Transverse colon (tissue), 4 donors: ENCODE measurements at regions not wholly inside any gene's neighbourhood (a gene's known extent, or its start where the extent isn't known, plus 50 kb on each side); places are given as distances from the start of the nearest gene placed in this dataset.

Source experiments
- DNase-seq: peaks from one replicate; pipeline ENCODE4 v3.0.0-alpha.2; 2019
- H3K27ac ChIP-seq, 4 donors: fragments of 200-600 bp; sonication (generic); 2 replicates each; pipeline ENCODE4 v1.5.1; 2016 to 2018; ENCODE audit warnings: inconsistent platforms in 4 of 4
- H3K27me3 ChIP-seq: fragments of 200-600 bp; sonication (generic); 2 replicates; pipeline ENCODE4 v1.5.1; 2017; ENCODE audit warnings: inconsistent platforms
- H3K36me3 ChIP-seq, 4 donors: fragments of 200-600 bp; sonication (generic); 2 replicates each; pipeline ENCODE4 v1.5.1; 2017 to 2019; ENCODE audit warnings: inconsistent platforms in 4 of 4
- H3K4me1 ChIP-seq, 4 donors: fragments of 200-600 bp; sonication (generic); 2 replicates each; pipeline ENCODE4 v1.5.1; 2017 to 2020; ENCODE audit warnings: inconsistent platforms in 4 of 4
- H3K4me3 ChIP-seq, 4 donors: fragments of 200-600 bp; sonication (generic); 1 replicate in 1 of 4; 2 replicates in 3 of 4; pipeline versions ENCODE4 v1.5.1 to v1.6.1; 2017 to 2019; ENCODE audit warnings: inconsistent platforms in 4 of 4
- H3K9me3 ChIP-seq, 2 donors: fragments of 200-600 bp; sonication (generic); 2 replicates each; pipeline ENCODE4 v1.5.1; 2017 to 2019; ENCODE audit warnings: inconsistent platforms in 2 of 2
- CTCF ChIP-seq, 5 experiments: fragments of 200-600 bp in 3 of 5; fragments of 450-650 bp in 2 of 5; sonication (generic) in 3 of 5; IDR thresholded peaks; 1 replicate in 2 of 5; 2 replicates in 3 of 5; pipeline ENCODE4 v1.5.1; 2016 to 2017; ENCODE audit warnings: antibody characterized with exemption in 5 of 5, inconsistent platforms in 3 of 5, mild to moderate bottlenecking in 2 of 5, moderate library complexity in 1 of 5
- EP300 ChIP-seq: sonication (generic); formaldehyde crosslinking; IDR thresholded peaks from one replicate; pipeline ENCODE4 v1.6.1; 2017; ENCODE audit warnings: antibody characterized with exemption, low read depth
- POLR2A ChIP-seq: fragments of 450-650 bp; IDR thresholded peaks from one replicate; pipeline ENCODE4 v1.6.1; 2016; ENCODE audit warnings: antibody characterized with exemption, mild to moderate bottlenecking, moderate library complexity
- POLR2AphosphoS5 ChIP-seq, 3 donors: sonication (generic); formaldehyde crosslinking; IDR thresholded peaks; one replicate each; pipeline ENCODE4 v1.6.1; 2016; ENCODE audit warnings: antibody characterized with exemption in 3 of 3
- WGBS, 2 donors: methylation state at CpG; one replicate each; pipeline ENCODE4 v1.1.5; 2018; ENCODE audit warnings: low coverage in 1 of 2; 5-methylcytosine and 5-hydroxymethylcytosine counted together
- in situ Hi-C, 4 donors: fragments of 200-750 bp; cut with MboI; loops; one replicate each; pipeline versions ENCODE4 v1.15.0 to v1.15.1; 2017; ENCODE audit warnings: low sequenced_read_pairs in 3 of 4, low pct_ligation_motif_present in 1 of 4, low pct_unique_long_range_greater_than_20kb in 1 of 4
- intact Hi-C: fragments of 100-400 bp; cut with DNase I; formaldehyde crosslinking; loops from one replicate; pipeline ENCODE4 v1.15.1; 2023; ENCODE audit warnings: low total_unique reads

GRCh38 chrX:149267878-149268813 is 237.0 kb downstream of the IDS start:
- DNase-seq = no peak
- Histone ChIP-seq H3K4me1 (no peaks in the 10 kb centered on the region), H3K27ac (no peak overlapping the region), H3K4me3 (no peak overlapping the region), H3K36me3 (no peaks in the 10 kb centered on the region), H3K27me3 (no peaks in the 10 kb centered on the region), H3K9me3 (no peaks in the 10 kb centered on the region)
- WGBS, 2 donors = 60 to 62% methylated on average over 1 to 6 of the region's 6 CpGs
- intact Hi-C loops = no loop called here
- in situ Hi-C loops = no loop called here
- TF ChIP-seq POLR2AphosphoS5 (IDR thresholded peaks at IDR 0.05) (no peak), CTCF (IDR thresholded peaks at IDR 0.05) (no peak), POLR2A (no peak), EP300 (no peak)

- Histone ChIP-seq H3K9me3 (no peaks in the 10 kb centered on the region), H3K36me3 (no peaks in the 10 kb centered on the region), H3K4me1 (no peaks in the 10 kb centered on the region), H3K4me3 (no peak overlapping the region), H3K27ac (no peak overlapping the region), H3K27me3 (no peaks in the 10 kb centered on the region)
- 79 to 86% methylated on average over 1 of the region's 1 CpG for WGBS, 2 donors
- in situ Hi-C loops = no loop called here
- TF ChIP-seq CTCF (IDR thresholded peaks at IDR 0.05) (no peak), POLR2AphosphoS5 (IDR thresholded peaks at IDR 0.05) (no peak), POLR2A (no peak), EP300 (no peak)
- intact Hi-C loops = no loop called here
- DNase-seq = no peak
Measured at GRCh38 chrX:149262086-149262485, 243.0 kb downstream of the IDS start.

GRCh38 chrX:149259241-149259640 is 245.9 kb downstream of the IDS start:
- TF ChIP-seq POLR2A = no peak
- TF ChIP-seq CTCF (IDR thresholded peaks at IDR 0.05) = no peak
- no peak for TF ChIP-seq EP300
- no peak for TF ChIP-seq POLR2AphosphoS5 (IDR thresholded peaks at IDR 0.05)

GRCh38 chrX:149255860-149256259 is 249.2 kb downstream of the IDS start:
- intact Hi-C loops = no loop called here
- no peak for DNase-seq
- H3K27ac ChIP-seq = no peak overlapping the region
- H3K4me1 ChIP-seq = no peaks in the 10 kb centered on the region
- no peak overlapping the region for H3K4me3 ChIP-seq
- WGBS, 2 donors = 63% methylated on average over 1 of the region's 1 CpG; no CpG with 5 or more reads in 1 of the 2 donors
- in situ Hi-C loops = no loop called here
- H3K27me3 ChIP-seq = no peaks in the 10 kb centered on the region
- H3K36me3 ChIP-seq = no peaks in the 10 kb centered on the region
- TF ChIP-seq EP300 = no peak
- TF ChIP-seq POLR2AphosphoS5 (IDR thresholded peaks at IDR 0.05) = no peak
- no peak for TF ChIP-seq CTCF (IDR thresholded peaks at IDR 0.05)
- no peak for TF ChIP-seq POLR2A
- H3K9me3 ChIP-seq = no peaks in the 10 kb centered on the region

More at GRCh38 chrX:149259241-149259640, 245.9 kb downstream of the IDS start:
- intact Hi-C loops (no loop called here), in situ Hi-C loops (no loop called here)
- Histone ChIP-seq H3K9me3 (no peaks in the 10 kb centered on the region), H3K27me3 (no peaks in the 10 kb centered on the region), H3K27ac (no peak overlapping the region), H3K4me3 (no peak overlapping the region), H3K4me1 (no peaks in the 10 kb centered on the region), H3K36me3 (no peaks in the 10 kb centered on the region)
- WGBS, 2 donors = 57% methylated on average over 2 of the region's 2 CpGs; no CpG with 5 or more reads in 1 of the 2 donors
- no peak for DNase-seq
